ENCODE measurements at regions not wholly inside any gene's neighbourhood (a gene's known extent, or its start where the extent isn't known, plus 50 kb on each side); places are given as distances from the start of the nearest gene placed in this dataset.

DNA sequence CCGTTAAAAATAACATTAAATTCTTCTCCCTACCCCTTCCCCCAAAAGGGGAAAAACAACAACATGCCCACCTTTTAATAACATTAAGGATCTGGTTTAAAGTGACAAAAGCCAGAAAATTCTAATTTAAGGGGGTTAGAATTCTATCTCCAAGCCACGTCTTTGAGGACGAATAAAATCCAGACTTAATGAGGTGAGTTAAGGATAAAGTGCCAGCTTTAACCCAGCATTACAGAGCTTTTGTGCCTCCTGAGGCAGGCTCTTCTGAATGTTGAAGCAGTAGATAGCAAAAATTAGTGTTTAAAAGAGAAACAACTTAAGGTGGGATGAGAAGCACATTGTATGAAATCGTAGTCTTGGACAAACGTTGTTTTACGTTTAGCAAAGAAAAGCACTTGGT is 329.0 kb upstream of the MPDZ start:
- ChIA-PET POLR2A (interaction anchor here (1.6 kb wide), 1 partner anchor 10 kb away, joined by 4 read pairs; no protein-coding TSS in a partner anchor), CTCF (ENCODE audit: unreplicated experiment) (no interaction called here)
- Histone ChIP-seq H4K20me1 (ENCODE audit: insufficient read depth, low read length) (no peaks in the 10 kb centered on the region), H3K4me1 (ENCODE audit: insufficient read depth, low read length, poor library complexity, severe bottlenecking) (no peaks in the 10 kb centered on the region), H3K36me3 (ENCODE audit: insufficient read depth, low read length) (no peaks in the 10 kb centered on the region), H3K27ac (ENCODE audit: low read depth, low read length, poor library complexity, severe bottlenecking) (no peak overlapping the region), H2AFZ (ENCODE audit: low read length) (no peak overlapping the region), H3K4me2 (ENCODE audit: low read length) (no peak overlapping the region), H3K4me3 (ENCODE audit: low read depth, low read length, poor library complexity, severe bottlenecking) (no peak overlapping the region), H3K9me3 (ENCODE audit: low read length) (no peaks in the 10 kb centered on the region), H3K79me2 (ENCODE audit: insufficient read depth, low read depth, low read length) (no peaks in the 10 kb centered on the region), H3K9me2 (ENCODE audit: insufficient read depth, low read length) (no peaks in the 10 kb centered on the region)
- no peak for DNase-seq (ENCODE audit: low spot score)
- BruUV-seq (replicated peaks) = no TSS peak
- TF ChIP-seq CTCF (conservative IDR thresholded peaks at IDR 0.05; ENCODE audit: low read length) (no peak), EZH2phosphoT487 (IDR thresholded peaks at IDR 0.05; ENCODE audit: borderline replicate concordance, low read depth, low read length) (no peak)
- intact Hi-C loops (cut with micrococcal nuclease; ENCODE audit: unreplicated experiment) = no loop called here

DNA sequence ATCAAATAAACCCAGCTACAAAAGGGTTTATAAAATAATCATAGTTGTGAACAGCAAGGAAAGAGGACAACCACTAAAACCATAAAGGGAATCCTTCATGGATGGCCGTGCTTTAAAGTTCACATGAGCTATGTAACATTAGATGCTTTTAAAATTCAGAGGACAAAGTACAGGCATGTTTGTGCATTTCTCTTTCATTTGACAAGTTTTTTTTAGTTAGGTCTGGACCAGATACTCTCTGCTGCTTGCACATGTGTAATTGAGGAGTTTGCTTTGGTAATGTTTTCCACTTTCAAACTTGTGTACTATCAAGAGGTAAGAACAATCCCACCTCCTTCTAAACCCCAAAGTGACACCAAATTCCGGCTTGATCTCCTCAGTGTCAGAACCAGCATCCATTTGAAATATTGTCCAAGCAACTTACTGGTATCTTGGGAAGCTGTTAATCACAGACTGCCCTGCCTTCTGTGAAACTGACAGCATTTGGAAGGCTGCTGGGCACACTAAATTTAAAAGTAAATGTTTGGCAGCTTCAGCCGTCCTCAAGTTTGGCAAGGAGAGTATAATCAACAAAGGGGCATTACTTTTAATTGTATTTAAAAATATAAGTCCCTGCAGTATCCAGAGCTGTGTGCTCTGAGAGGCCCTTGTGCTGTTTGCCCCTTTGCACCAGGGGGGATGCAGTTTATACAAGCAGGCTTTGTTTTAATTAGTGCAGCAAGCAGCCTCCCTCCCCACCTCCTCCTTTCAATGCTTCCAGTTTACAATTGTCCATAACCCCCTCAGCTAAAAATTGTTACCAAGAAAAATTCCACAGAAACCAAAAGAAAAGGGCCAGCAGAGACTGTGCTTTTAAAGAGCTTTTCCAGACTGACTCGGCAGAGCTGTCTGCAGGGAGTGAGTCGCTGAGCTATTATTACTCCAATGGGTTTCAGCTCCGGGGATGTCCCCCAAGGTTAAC is 328.3 kb upstream of the MPDZ start:
- no peaks in the 10 kb centered on the region for H4K20me1 ChIP-seq (ENCODE audit: insufficient read depth, low read length)
- TF ChIP-seq EZH2phosphoT487 (IDR thresholded peaks at IDR 0.05; ENCODE audit: borderline replicate concordance, low read depth, low read length) = no peak
- TF ChIP-seq CTCF (conservative IDR thresholded peaks at IDR 0.05; ENCODE audit: low read length) = no peak
- DNase-seq (ENCODE audit: low spot score) = no peak
- H3K36me3 ChIP-seq (ENCODE audit: insufficient read depth, low read length) = no peaks in the 10 kb centered on the region
- H3K9me3 ChIP-seq (ENCODE audit: low read length) = no peaks in the 10 kb centered on the region
- no peak overlapping the region for H3K27ac ChIP-seq (ENCODE audit: low read depth, low read length, poor library complexity, severe bottlenecking)
- no peak overlapping the region for H3K4me2 ChIP-seq (ENCODE audit: low read length)
- POLR2A ChIA-PET = interaction anchor here (1.6 to 1.7 kb wide), 2 partner anchors 9 kb away, joined by 4 to 5 read pairs; no protein-coding TSS in a partner anchor
- CTCF ChIA-PET (ENCODE audit: unreplicated experiment) = no interaction called here
- no TSS peak for BruUV-seq (replicated peaks)
- intact Hi-C loops (cut with micrococcal nuclease; ENCODE audit: unreplicated experiment) = no loop called here
- H3K4me1 ChIP-seq (ENCODE audit: insufficient read depth, low read length, poor library complexity, severe bottlenecking) = no peaks in the 10 kb centered on the region
- H3K79me2 ChIP-seq (ENCODE audit: insufficient read depth, low read depth, low read length) = no peaks in the 10 kb centered on the region
- no peaks in the 10 kb centered on the region for H3K9me2 ChIP-seq (ENCODE audit: insufficient read depth, low read length)
- H3K4me3 ChIP-seq (ENCODE audit: low read depth, low read length, poor library complexity, severe bottlenecking) = no peak overlapping the region
- no peak overlapping the region for H2AFZ ChIP-seq (ENCODE audit: low read length)

DNA sequence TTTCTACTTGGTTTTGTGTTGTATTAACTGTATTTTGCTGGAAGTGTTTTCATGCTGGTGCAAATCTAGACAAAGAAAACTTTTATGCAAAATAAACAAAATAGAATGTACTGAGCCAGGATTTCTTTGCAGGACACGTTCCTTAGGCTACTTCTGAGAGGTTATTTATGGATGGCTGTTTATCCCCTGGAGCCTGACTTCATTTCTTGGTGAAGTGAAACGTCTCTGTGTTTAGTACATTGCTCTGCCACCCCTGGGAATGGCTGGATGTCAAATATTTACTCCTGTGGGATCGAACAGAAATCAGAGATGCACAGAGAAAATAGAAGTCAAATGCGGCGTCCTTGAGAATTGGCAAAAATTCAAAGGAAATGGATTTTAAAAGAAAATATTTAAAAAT is 327.1 kb upstream of the MPDZ start:
- no peak for TF ChIP-seq CTCF (conservative IDR thresholded peaks at IDR 0.05; ENCODE audit: low read length)
- TF ChIP-seq EZH2phosphoT487 (IDR thresholded peaks at IDR 0.05; ENCODE audit: borderline replicate concordance, low read depth, low read length) = no peak
- Histone ChIP-seq H3K9me2 (ENCODE audit: insufficient read depth, low read length) (no peaks in the 10 kb centered on the region), H3K79me2 (ENCODE audit: insufficient read depth, low read depth, low read length) (no peaks in the 10 kb centered on the region), H3K27ac (ENCODE audit: low read depth, low read length, poor library complexity, severe bottlenecking) (no peak overlapping the region), H3K4me3 (ENCODE audit: low read depth, low read length, poor library complexity, severe bottlenecking) (no peak overlapping the region), H3K4me2 (ENCODE audit: low read length) (no peak overlapping the region), H2AFZ (ENCODE audit: low read length) (no peak overlapping the region), H3K4me1 (ENCODE audit: insufficient read depth, low read length, poor library complexity, severe bottlenecking) (no peaks in the 10 kb centered on the region), H4K20me1 (ENCODE audit: insufficient read depth, low read length) (no peaks in the 10 kb centered on the region), H3K36me3 (ENCODE audit: insufficient read depth, low read length) (no peaks in the 10 kb centered on the region), H3K9me3 (ENCODE audit: low read length) (no peaks in the 10 kb centered on the region)
- DNase-seq (ENCODE audit: low spot score) = no peak
- no TSS peak for BruUV-seq (replicated peaks)
- ChIA-PET POLR2A (interaction anchor here (0.7 to 1.7 kb wide), 2 partner anchors 10 to 1105 kb away, joined by 4 to 5 read pairs; no protein-coding TSS in a partner anchor), CTCF (ENCODE audit: unreplicated experiment) (no interaction called here)
- intact Hi-C loops (cut with micrococcal nuclease; ENCODE audit: unreplicated experiment) = no loop called here

Measured in OCI-LY7 (cell line).